ENCODE measurements at regions not wholly inside any gene's neighbourhood (a gene's known extent, or its start where the extent isn't known, plus 50 kb on each side); places are given as distances from the start of the nearest gene placed in this dataset.

- no peak for TF ChIP-seq POLR2A (IDR thresholded peaks at IDR 0.05)
- TF ChIP-seq CTCF (IDR thresholded peaks at IDR 0.05) = no peak
Measured at GRCh38 chr4:8774071-8774470, 97.6 kb downstream of the HMX1 start.

Measured in right lobe of liver (tissue), 4 donors.